Fibroblast of the conjunctiva (primary cell): ENCODE measurements at regions not wholly inside any gene's neighbourhood (a gene's known extent, or its start where the extent isn't known, plus 50 kb on each side); places are given as distances from the start of the nearest gene placed in this dataset.

Source experiments
- DNase-seq: peaks from one replicate; pipeline ENCODE4 v3.0.0-alpha.2; 2010; ENCODE audit warnings: low read depth

GRCh38 chr20:22404419-22405170 is 179.8 kb downstream of the FOXA2 start:
- DNase-seq = no peak

- no peak for DNase-seq
Observed at GRCh38 chr20:22403632-22404361, 180.6 kb downstream of the FOXA2 start.

GRCh38 chr20:22403022-22403631 is 181.2 kb downstream of the FOXA2 start:
- no peak for DNase-seq

GRCh38 chr20:22402550-22402949 is 181.8 kb downstream of the FOXA2 start:
- no peak for DNase-seq

GRCh38 chr20:22400440-22400839 is 183.9 kb downstream of the FOXA2 start:
- DNase-seq = no peak

- no peak for DNase-seq
Observed at GRCh38 chr20:22394583-22394982, 189.8 kb downstream of the FOXA2 start.

GRCh38 chr20:22390543-22390903 is 193.8 kb downstream of the FOXA2 start:
- DNase-seq = no peak

- DNase-seq = no peak
Observed at GRCh38 chr20:22389836-22390542, 194.4 kb downstream of the FOXA2 start.

GRCh38 chr20:22387452-22387851 is 196.9 kb downstream of the FOXA2 start:
- DNase-seq = no peak

GRCh38 chr20:22386306-22386623 is 198.1 kb downstream of the FOXA2 start:
- DNase-seq = no peak

- no peak for DNase-seq
Observed at GRCh38 chr20:22385602-22386305, 198.6 kb downstream of the FOXA2 start.

- DNase-seq = no peak
Observed at GRCh38 chr20:22384978-22385377, 199.4 kb downstream of the FOXA2 start.

GRCh38 chr20:22383156-22383555 is 201.2 kb downstream of the FOXA2 start:
- no peak for DNase-seq

GRCh38 chr20:22382742-22383141 is 201.6 kb downstream of the FOXA2 start:
- DNase-seq = no peak

- no peak for DNase-seq
Observed at GRCh38 chr20:22381812-22382416, 202.5 kb downstream of the FOXA2 start.

GRCh38 chr20:22379472-22379871 is 204.9 kb downstream of the FOXA2 start:
- DNase-seq = peak; percentile 17

- no peak for DNase-seq
Observed at GRCh38 chr20:22374678-22375590, 209.4 kb downstream of the FOXA2 start.

- no peak for DNase-seq
Observed at GRCh38 chr20:22374066-22374465, 210.3 kb downstream of the FOXA2 start.

GRCh38 chr20:22373164-22373895 is 211.0 kb downstream of the FOXA2 start:
- DNase-seq = no peak

GRCh38 chr20:22371843-22372242 is 212.5 kb downstream of the FOXA2 start:
- DNase-seq = no peak
